Liver (tissue), 3 donors: ENCODE measurements at regions not wholly inside any gene's neighbourhood (a gene's known extent, or its start where the extent isn't known, plus 50 kb on each side); places are given as distances from the start of the nearest gene placed in this dataset.

ENCODE experiments used
- CTCF ChIP-seq: fragments of 150-350 bp; IDR thresholded peaks from 2 replicates; pipeline ENCODE4 v1.5.1; 2017; ENCODE audit warnings: improper control_type of control experiment, low read depth, low read length; ENCODE audit not compliant: missing input control
- SP1 ChIP-seq: IDR thresholded peaks from 2 replicates; pipeline ENCODE4 v1.6.1; 2018; ENCODE audit warnings: antibody characterized with exemption, mild to moderate bottlenecking
- YY1 ChIP-seq: IDR thresholded peaks from 2 replicates; pipeline ENCODE4 v1.6.1; 2016; ENCODE audit warnings: antibody characterized with exemption, mild to moderate bottlenecking
- TF ChIP-seq, protein P1 (sequence below): IDR thresholded peaks from 2 replicates; pipeline ENCODE4 v1.6.1; 2016; ENCODE audit warnings: antibody characterized with exemption, mild to moderate bottlenecking
- donor health status: healthy.
- donor health status: healthy.

DNA sequence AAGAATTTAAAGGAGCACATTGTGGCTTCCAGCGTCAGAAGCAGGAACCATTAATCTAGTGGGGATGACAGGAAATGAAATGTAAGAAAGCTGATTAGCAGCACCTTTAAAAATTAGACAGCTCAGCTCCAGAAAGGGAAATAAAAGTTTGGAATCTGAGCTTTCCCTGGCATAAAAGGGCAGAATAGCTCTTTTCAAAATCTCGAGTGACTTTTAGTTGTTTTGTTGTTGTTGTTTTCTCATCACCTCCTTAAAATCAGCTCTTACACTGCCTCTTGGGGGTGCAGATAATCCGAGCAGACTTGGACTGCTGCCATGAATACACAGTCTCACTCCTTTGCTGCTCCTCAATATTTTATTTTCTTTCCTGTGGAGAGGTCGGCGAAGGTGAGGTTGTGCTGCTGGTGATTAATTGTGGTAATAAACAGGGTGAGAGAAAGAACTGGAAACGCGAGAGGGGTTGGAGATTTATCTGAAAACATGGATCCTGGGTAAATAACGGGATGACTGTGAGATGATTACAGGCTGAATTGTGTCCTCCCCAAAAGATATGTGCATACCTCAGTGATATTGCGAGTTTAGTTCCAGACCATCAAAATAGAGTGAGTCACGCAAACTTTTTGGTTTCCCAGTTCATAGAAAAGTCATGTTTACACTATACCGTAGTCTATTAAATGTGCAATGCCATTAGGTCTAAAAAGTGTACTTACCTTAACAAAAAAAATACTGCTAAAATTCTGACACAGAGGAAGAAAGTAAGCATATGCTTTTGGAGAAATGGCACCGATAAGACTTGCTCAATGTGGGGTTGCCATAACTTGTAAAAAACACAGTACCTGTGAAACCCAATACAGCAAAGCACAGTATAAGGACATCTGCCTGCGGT lies 787.7 kb downstream of the UQCRFS1 start:
- no peak for TF ChIP-seq CTCF
- TF ChIP-seq, protein P1, sequence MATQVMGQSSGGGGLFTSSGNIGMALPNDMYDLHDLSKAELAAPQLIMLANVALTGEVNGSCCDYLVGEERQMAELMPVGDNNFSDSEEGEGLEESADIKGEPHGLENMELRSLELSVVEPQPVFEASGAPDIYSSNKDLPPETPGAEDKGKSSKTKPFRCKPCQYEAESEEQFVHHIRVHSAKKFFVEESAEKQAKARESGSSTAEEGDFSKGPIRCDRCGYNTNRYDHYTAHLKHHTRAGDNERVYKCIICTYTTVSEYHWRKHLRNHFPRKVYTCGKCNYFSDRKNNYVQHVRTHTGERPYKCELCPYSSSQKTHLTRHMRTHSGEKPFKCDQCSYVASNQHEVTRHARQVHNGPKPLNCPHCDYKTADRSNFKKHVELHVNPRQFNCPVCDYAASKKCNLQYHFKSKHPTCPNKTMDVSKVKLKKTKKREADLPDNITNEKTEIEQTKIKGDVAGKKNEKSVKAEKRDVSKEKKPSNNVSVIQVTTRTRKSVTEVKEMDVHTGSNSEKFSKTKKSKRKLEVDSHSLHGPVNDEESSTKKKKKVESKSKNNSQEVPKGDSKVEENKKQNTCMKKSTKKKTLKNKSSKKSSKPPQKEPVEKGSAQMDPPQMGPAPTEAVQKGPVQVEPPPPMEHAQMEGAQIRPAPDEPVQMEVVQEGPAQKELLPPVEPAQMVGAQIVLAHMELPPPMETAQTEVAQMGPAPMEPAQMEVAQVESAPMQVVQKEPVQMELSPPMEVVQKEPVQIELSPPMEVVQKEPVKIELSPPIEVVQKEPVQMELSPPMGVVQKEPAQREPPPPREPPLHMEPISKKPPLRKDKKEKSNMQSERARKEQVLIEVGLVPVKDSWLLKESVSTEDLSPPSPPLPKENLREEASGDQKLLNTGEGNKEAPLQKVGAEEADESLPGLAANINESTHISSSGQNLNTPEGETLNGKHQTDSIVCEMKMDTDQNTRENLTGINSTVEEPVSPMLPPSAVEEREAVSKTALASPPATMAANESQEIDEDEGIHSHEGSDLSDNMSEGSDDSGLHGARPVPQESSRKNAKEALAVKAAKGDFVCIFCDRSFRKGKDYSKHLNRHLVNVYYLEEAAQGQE, result no peak
- no peak for TF ChIP-seq YY1
- TF ChIP-seq SP1, result no peak
